ENCODE measurements at regions not wholly inside any gene's neighbourhood (a gene's known extent, or its start where the extent isn't known, plus 50 kb on each side); places are given as distances from the start of the nearest gene placed in this dataset.

DNA sequence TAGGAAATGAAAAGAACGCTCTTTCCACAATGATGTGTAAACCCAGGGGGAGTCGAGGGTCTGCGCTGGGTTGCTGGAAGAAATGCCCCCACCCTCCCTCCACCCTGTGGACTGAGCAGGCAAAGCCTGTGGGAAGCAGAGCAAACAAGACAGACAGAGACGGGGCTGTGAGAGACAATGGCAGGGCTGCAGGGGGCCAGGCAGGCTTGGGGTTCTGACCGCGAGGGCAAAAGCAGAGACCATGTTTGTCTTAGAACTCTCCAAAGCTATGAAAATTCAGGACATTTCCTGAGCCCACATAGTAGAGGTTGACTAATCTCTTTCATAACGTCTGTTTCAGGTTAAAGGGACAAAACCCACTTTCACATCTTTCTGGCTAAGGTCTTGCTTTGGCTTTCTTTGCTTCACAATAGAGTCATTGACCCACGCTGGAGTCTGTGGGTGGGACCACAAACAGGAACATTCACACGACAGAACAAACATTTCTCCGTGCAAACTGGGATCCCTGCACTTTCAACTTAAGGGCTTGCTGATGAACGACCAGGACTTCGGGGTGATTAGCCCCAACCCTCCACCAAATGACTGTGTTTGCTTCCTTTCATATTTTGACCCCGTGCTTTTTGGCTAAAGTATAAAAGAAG lies 156.0 kb upstream of the TPM1 start:
- Mint-ChIP-seq H3K36me3 (no peaks in the 10 kb centered on the region), H3K27ac (peak overlapping the region; percentile 85), H3K4me1 (peaks cover 56% of the 10 kb centered on the region), H3K9me3 (no peaks in the 10 kb centered on the region), H3K27me3 (ENCODE audit: low read depth) (no peaks in the 10 kb centered on the region), H3K4me3 (no peak overlapping the region)
- DNase-seq (ENCODE audit: low spot score in 2 of 2, unreplicated experiment in 2 of 2), result no peak
- TF ChIP-seq CTCF (IDR thresholded peaks at IDR 0.05; ENCODE audit: unreplicated experiment), result no peak

DNA sequence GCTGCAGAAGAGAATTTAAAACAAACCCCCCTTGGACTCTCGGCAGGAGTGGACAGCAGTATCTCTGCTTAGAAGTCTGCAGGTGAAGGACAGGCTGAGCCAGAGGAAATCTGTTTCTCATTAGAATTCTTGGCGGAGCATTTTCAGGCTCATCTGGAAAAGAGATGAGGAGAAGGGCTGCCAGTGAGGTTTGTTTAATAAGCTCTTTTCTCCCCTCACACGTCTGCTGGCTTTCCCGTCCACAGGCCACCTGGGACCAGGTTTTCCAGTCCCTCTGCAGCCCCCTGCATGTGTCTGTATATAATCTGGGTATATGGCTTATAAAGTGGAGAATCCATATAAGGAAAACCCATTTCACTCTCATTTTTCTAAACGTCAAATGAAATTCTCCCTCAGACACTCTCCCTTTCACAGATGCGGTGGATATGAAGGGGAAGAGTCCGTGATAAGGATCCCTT lies 155.4 kb upstream of the TPM1 start:
- TF ChIP-seq CTCF (IDR thresholded peaks at IDR 0.05; ENCODE audit: unreplicated experiment), result no peak
- no peaks in the 10 kb centered on the region for H3K27me3 Mint-ChIP-seq (ENCODE audit: low read depth)
- H3K4me3 Mint-ChIP-seq, result peak overlapping the region; percentile 22
- DNase-seq (ENCODE audit: low spot score in 2 of 2, unreplicated experiment in 2 of 2), result no peak
- peaks cover 52% of the 10 kb centered on the region for H3K4me1 Mint-ChIP-seq
- no peaks in the 10 kb centered on the region for H3K36me3 Mint-ChIP-seq
- H3K9me3 Mint-ChIP-seq, result no peaks in the 10 kb centered on the region
- H3K27ac Mint-ChIP-seq, result peak overlapping the region; percentile 85

DNA sequence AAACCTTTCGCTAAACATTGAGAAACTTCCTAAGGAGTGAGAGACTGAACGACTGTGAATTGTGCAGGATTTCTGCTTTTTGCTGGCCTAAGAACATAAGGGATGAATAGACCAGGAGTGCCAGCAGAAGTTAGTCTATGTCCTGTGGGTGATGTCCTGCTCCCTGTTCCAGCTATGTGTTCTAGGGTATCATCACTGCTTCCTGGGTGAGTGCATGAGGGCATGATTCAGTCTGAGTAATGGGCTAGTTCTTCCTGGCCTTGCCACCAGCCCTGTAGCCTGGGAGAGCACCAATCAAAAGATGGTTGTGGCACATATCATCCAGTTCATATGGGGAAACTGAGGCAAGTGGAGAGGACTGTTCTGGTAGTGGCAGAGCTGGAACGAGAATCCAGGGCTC lies 153.9 kb upstream of the TPM1 start:
- H3K27me3 Mint-ChIP-seq (ENCODE audit: low read depth), result no peaks in the 10 kb centered on the region
- no peak overlapping the region for H3K27ac Mint-ChIP-seq
- DNase-seq (ENCODE audit: low spot score in 2 of 2, unreplicated experiment in 2 of 2), result no peak
- peaks cover under 1% of the 10 kb centered on the region for H3K9me3 Mint-ChIP-seq
- H3K4me3 Mint-ChIP-seq, result no peak overlapping the region
- peaks cover 43% of the 10 kb centered on the region for H3K4me1 Mint-ChIP-seq
- no peak for TF ChIP-seq CTCF (IDR thresholded peaks at IDR 0.05; ENCODE audit: unreplicated experiment)
- H3K36me3 Mint-ChIP-seq, result no peaks in the 10 kb centered on the region

DNA sequence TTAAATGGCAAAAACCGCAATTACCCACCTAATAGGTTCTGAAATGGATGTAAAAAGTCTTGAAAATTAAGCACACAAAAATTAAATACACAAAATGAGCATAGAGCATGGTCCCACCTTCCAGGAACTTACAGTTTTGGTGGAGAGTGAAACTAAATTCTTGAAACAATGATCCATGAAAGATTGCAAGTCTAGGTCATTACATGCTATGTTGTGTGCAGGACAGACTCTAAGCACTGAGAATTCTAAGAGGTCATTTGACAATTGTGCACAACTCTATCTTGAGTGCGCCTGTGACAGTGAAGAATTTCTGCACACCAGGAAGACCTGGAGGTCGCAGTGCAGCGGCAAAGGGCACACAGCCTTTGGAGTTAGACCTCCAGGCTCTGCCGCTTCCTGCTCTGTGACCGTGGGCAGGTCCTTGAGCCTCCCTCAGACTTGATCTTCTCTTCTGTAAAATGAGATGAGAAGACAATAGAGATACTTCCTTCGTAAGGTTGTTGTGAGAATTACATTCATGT lies 153.3 kb upstream of the TPM1 start:
- no peak overlapping the region for H3K27ac Mint-ChIP-seq
- no peaks in the 10 kb centered on the region for H3K27me3 Mint-ChIP-seq (ENCODE audit: low read depth)
- H3K9me3 Mint-ChIP-seq, result peaks cover 3% of the 10 kb centered on the region
- peaks cover 40% of the 10 kb centered on the region for H3K4me1 Mint-ChIP-seq
- DNase-seq (ENCODE audit: low spot score in 2 of 2, unreplicated experiment in 2 of 2), result no peak
- no peaks in the 10 kb centered on the region for H3K36me3 Mint-ChIP-seq
- H3K4me3 Mint-ChIP-seq, result no peak overlapping the region
- TF ChIP-seq CTCF (IDR thresholded peaks at IDR 0.05; ENCODE audit: unreplicated experiment), result no peak

GRCh38 chr15:62889734-62890505 lies 152.6 kb upstream of the TPM1 start:
- Mint-ChIP-seq H3K4me1 (peaks cover 39% of the 10 kb centered on the region), H3K9me3 (peaks cover 3% of the 10 kb centered on the region), H3K36me3 (no peaks in the 10 kb centered on the region), H3K27ac (no peak overlapping the region), H3K4me3 (no peak overlapping the region), H3K27me3 (ENCODE audit: low read depth) (no peaks in the 10 kb centered on the region)
- no peak for TF ChIP-seq CTCF (IDR thresholded peaks at IDR 0.05; ENCODE audit: unreplicated experiment)
- DNase-seq (ENCODE audit: low spot score in 2 of 2, unreplicated experiment in 2 of 2), result no peak
